ENCODE measurements at regions not wholly inside any gene's neighbourhood (a gene's known extent, or its start where the extent isn't known, plus 50 kb on each side); places are given as distances from the start of the nearest gene placed in this dataset.

- no peaks in the 10 kb centered on the region for H3K4me1 ChIP-seq
- intact Hi-C loops (cut with DNase I; ENCODE audit: low total_unique reads): no loop called here
- H3K27me3 ChIP-seq: no peaks in the 10 kb centered on the region
- no peak for DNase-seq
- in situ Hi-C loops (cut with MboI; ENCODE audit: low pct_ligation_motif_present in 1 of 4, low pct_unique_long_range_greater_than_20kb in 1 of 4, low sequenced_read_pairs in 3 of 4): no loop called here
- no peaks in the 10 kb centered on the region for H3K9me3 ChIP-seq
- no peaks in the 10 kb centered on the region for H3K36me3 ChIP-seq
- no peak overlapping the region for H3K27ac ChIP-seq
- H3K4me3 ChIP-seq: no peak overlapping the region
- TF ChIP-seq POLR2A (IDR thresholded peaks at IDR 0.05): no peak
Observed at GRCh38 chr1:209429611-209430010, 153.9 kb upstream of the CAMK1G start.

GRCh38 chr1:209430107-209430506, 153.4 kb upstream of the CAMK1G start:
- 88% methylated on average over 3 of the region's 3 CpGs; no CpG with 5 or more reads in 1 of the 2 donors for WGBS, 2 donors (ENCODE audit: low coverage in 1 of 2)
- intact Hi-C loops (cut with DNase I; ENCODE audit: low total_unique reads): no loop called here
- no peak overlapping the region for H3K4me3 ChIP-seq

GRCh38 chr1:209430821-209431259, 152.7 kb upstream of the CAMK1G start:
- in situ Hi-C loops (cut with MboI; ENCODE audit: low pct_ligation_motif_present in 1 of 4, low pct_unique_long_range_greater_than_20kb in 1 of 4, low sequenced_read_pairs in 3 of 4) (no loop called here), intact Hi-C loops (cut with DNase I; ENCODE audit: low total_unique reads) (no loop called here)
- DNase-seq: no peak
- Histone ChIP-seq H3K4me3 (no peak overlapping the region), H3K27me3 (no peaks in the 10 kb centered on the region), H3K9me3 (no peaks in the 10 kb centered on the region), H3K27ac (no peak overlapping the region), H3K4me1 (no peaks in the 10 kb centered on the region), H3K36me3 (no peaks in the 10 kb centered on the region)
- WGBS, 2 donors (ENCODE audit: low coverage in 1 of 2): 33 to 77% methylated on average over 1 to 5 of the region's 5 CpGs
- TF ChIP-seq CTCF (IDR thresholded peaks at IDR 0.05) (no peak), POLR2A (IDR thresholded peaks at IDR 0.05) (no peak), EP300 (IDR thresholded peaks at IDR 0.05; ENCODE audit: low read depth) (no peak), POLR2AphosphoS5 (IDR thresholded peaks at IDR 0.05) (no peak)

More at GRCh38 chr1:209430107-209430506, 153.4 kb upstream of the CAMK1G start:
- Histone ChIP-seq H3K4me1 (no peaks in the 10 kb centered on the region), H3K9me3 (no peaks in the 10 kb centered on the region), H3K27ac (no peak overlapping the region), H3K27me3 (no peaks in the 10 kb centered on the region), H3K36me3 (no peaks in the 10 kb centered on the region)
- no peak for TF ChIP-seq POLR2AphosphoS5 (IDR thresholded peaks at IDR 0.05)
- TF ChIP-seq CTCF (IDR thresholded peaks at IDR 0.05): no peak
- TF ChIP-seq EP300 (IDR thresholded peaks at IDR 0.05; ENCODE audit: low read depth): no peak
- no peak for TF ChIP-seq POLR2A (IDR thresholded peaks at IDR 0.05)
- no peak for DNase-seq
- in situ Hi-C loops (cut with MboI; ENCODE audit: low pct_ligation_motif_present in 1 of 4, low pct_unique_long_range_greater_than_20kb in 1 of 4, low sequenced_read_pairs in 3 of 4): no loop called here

- DNase-seq: no peak
- 62 to 80% methylated on average over 1 to 3 of the region's 3 CpGs for WGBS, 2 donors (ENCODE audit: low coverage in 1 of 2)
- H3K27me3 ChIP-seq: no peaks in the 10 kb centered on the region
- in situ Hi-C loops (cut with MboI; ENCODE audit: low pct_ligation_motif_present in 1 of 4, low pct_unique_long_range_greater_than_20kb in 1 of 4, low sequenced_read_pairs in 3 of 4) (no loop called here), intact Hi-C loops (cut with DNase I; ENCODE audit: low total_unique reads) (no loop called here)
- H3K36me3 ChIP-seq: no peaks in the 10 kb centered on the region
- no peaks in the 10 kb centered on the region for H3K4me1 ChIP-seq
- no peaks in the 10 kb centered on the region for H3K9me3 ChIP-seq
- H3K27ac ChIP-seq: no peak overlapping the region
- no peak overlapping the region for H3K4me3 ChIP-seq
- TF ChIP-seq EP300 (IDR thresholded peaks at IDR 0.05; ENCODE audit: low read depth): no peak
- no peak for TF ChIP-seq POLR2AphosphoS5 (IDR thresholded peaks at IDR 0.05)
- no peak for TF ChIP-seq CTCF (IDR thresholded peaks at IDR 0.05)
- TF ChIP-seq POLR2A (IDR thresholded peaks at IDR 0.05): no peak
Observed at GRCh38 chr1:209431402-209431801, 152.1 kb upstream of the CAMK1G start.

- Histone ChIP-seq H3K27ac (no peak overlapping the region), H3K4me1 (no peaks in the 10 kb centered on the region), H3K9me3 (no peaks in the 10 kb centered on the region), H3K4me3 (no peak overlapping the region), H3K27me3 (no peaks in the 10 kb centered on the region), H3K36me3 (no peaks in the 10 kb centered on the region)
- in situ Hi-C loops (cut with MboI; ENCODE audit: low pct_ligation_motif_present in 1 of 4, low pct_unique_long_range_greater_than_20kb in 1 of 4, low sequenced_read_pairs in 3 of 4): no loop called here
- TF ChIP-seq CTCF (IDR thresholded peaks at IDR 0.05): no peak
- TF ChIP-seq POLR2A (IDR thresholded peaks at IDR 0.05): no peak
- TF ChIP-seq EP300 (IDR thresholded peaks at IDR 0.05; ENCODE audit: low read depth): no peak
- no peak for TF ChIP-seq POLR2AphosphoS5 (IDR thresholded peaks at IDR 0.05)
- no peak for DNase-seq
- intact Hi-C loops (cut with DNase I; ENCODE audit: low total_unique reads): no loop called here
- 64 to 86% methylated on average over 4 to 12 of the region's 12 CpGs for WGBS, 2 donors (ENCODE audit: low coverage in 1 of 2)
Observed at GRCh38 chr1:209431813-209432442, 151.6 kb upstream of the CAMK1G start.
